ENCODE measurements at regions not wholly inside any gene's neighbourhood (a gene's known extent, or its start where the extent isn't known, plus 50 kb on each side); places are given as distances from the start of the nearest gene placed in this dataset.
"Not testable (repeated sequence)": the region's sequence is repeated elsewhere in the genome, so short reads cannot be mapped to it uniquely, and the experiment has no call there.

DNA sequence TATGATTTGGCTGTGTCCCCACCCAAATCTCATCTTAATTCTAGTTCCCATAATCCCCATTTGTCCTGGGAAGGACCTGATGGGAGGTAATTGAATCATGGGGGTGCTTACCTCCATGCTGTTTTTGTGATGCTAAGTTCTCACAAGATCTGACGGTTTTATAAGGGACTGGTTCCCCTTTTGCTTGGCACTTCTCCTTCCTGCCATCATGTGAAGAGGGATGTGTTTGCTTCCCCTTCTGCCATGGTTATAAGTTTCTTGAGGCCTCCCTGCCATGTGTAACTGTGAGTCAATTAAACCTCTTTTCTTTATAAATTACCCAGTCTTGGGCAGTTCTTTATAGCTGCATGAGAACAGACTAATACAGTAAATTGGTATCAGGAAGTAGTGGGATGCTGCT is 114.1 kb downstream of the ZNF648 start:
- DNase-seq: no peak

DNA sequence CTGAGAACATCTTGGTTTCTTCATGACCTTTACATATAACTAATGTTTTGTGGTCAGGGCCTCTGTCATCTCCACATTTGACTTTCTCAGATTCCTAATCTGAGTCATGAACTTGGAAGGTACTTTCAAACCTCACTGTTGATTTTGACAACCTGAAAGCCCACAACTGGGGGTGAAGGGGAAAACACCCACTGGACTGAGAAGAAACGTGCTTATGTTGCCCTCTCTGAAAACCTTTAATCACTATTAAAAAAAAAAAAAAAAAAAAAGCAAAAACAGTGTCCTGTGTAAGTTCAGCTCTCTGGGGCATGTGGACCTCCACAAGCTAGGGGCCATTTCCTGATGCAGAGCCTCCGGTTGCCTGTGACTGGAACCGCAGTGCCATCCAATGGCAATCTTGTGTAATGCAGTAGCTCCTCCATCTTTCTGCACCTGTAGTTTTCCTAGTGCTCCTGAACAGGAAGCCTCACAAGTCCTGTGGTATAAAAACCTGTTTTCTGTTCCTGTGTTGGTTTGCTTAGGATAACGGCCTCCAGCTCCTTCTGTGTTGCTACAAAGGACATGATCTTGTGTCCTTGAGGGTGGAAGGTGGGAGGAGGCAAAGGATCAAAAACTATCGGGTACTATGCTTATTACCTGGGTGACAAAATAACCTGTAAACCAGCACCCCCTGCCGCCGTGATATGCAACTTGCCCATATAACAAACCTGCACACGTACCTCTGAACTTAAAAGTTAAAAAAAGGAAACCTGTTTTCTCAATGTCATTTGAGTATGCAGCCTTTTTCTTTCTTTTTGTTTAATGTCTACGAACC is 124.5 kb downstream of the ZNF648 start:
- DNase-seq: peak; percentile 74

DNA sequence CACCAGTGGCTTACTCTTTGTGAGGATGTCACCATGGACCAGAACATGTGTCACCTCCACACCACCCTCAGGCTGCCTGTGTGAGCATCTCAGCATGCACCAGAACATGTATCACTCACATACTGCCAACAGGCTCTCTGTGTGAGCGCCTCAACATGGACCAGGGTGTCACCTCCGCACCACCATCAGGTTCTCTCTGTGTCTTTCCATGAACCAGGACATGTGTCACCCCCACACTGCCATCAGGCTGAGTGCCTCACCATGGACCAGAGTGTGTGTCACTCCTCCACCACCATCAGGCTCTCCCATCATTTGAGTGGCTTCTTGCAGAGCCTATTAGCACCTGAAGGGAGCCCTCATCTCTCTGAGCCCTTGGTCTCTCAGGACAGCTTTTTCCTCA is 125.2 kb downstream of the ZNF648 start:
- no peak for DNase-seq

DNA sequence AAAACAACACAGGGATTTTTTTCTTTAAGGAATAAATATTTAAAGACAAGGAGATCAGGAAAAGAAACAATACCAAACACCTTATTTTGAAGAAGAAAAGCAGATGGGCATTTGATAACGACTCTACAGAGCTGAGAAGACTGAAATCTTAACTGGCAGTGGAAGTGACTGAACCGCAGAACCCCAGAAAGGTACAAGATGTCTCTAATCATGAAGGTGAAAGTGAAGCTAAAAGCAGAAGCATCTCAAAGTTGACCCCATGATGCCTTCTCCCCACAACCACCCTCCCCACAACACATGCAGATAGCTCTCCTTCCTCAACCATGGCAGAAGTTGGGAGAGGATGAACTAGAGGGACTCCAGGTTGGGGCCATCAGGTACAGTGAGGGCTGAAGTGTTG is 129.6 kb downstream of the ZNF648 start:
- DNase-seq: no peak

DNA sequence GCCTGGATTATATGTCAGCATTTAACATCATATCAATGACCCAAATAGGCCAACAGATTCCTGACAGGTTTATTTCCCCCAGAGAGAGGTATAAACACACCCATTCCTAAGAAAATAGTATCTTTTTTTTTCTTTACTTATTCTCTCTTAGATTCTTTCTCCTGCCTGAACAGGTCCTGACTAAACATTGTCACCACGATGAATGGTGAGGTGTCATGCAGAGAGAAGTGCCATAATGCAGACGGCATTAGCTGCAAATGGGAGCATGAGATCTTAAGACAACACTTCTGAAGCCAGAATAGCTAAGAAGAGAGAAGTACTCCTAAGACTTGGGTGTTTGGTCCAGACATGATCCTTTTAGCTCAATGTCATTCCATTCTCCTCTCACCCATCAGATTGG is 131.3 kb downstream of the ZNF648 start:
- no peak for DNase-seq

DNA sequence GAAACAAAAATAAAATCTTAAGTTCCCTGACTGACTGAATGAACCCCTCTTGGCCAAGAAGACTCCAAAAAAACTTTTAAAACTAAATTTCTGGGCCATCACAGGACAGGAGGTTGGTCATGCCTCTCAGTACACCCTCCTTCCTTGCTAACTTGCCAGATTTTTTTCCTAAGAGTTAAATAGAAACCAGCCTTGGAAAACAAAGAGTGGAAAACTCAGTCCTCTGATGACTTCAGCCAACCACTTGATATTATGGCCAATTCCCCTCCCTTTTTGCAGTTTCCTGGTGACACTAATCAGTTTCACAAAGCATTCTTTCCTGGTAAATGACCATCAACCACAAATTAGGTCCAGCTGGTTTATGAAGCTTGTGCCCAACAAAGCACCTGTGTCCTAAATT is 134.8 kb downstream of the ZNF648 start:
- no peak for DNase-seq

DNA sequence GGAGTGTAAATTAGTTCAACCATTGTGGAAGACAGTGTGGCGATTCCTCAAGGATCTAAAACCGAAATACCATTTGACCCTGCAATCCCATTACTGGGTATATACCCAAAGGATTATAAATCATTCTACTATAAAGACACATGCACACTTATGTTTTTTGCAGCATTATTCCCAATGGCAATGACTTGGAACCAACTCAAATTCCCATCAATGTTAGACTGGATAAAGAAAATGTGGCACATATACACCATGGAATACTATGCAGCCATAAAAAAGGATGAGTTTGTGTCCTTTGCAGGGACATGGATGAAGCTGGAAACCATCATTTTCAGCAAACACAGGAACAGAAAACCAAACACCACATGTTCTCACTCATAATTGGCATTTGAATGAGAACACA is 137.5 kb downstream of the ZNF648 start:
- not testable (repeated sequence) for DNase-seq

DNA sequence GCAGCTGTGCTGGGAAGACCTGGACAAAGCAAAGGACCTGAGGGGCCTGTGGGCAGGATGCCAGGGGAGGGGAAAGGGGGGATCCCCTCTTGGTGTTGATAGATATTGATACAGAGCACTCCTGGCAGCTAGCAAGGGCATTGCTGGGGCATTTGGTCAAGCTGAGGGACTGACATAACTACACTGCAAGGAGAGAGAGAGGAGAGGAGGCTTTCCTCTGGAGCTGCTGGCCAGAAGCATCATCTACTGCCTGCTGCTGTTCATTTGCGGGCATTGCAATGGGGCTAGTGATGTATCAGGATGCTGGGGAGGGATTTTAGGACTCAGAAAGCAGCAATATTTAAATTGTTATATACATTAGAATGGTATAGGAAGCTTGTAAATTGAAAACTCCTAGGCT is 142.0 kb downstream of the ZNF648 start:
- no peak for DNase-seq

DNA sequence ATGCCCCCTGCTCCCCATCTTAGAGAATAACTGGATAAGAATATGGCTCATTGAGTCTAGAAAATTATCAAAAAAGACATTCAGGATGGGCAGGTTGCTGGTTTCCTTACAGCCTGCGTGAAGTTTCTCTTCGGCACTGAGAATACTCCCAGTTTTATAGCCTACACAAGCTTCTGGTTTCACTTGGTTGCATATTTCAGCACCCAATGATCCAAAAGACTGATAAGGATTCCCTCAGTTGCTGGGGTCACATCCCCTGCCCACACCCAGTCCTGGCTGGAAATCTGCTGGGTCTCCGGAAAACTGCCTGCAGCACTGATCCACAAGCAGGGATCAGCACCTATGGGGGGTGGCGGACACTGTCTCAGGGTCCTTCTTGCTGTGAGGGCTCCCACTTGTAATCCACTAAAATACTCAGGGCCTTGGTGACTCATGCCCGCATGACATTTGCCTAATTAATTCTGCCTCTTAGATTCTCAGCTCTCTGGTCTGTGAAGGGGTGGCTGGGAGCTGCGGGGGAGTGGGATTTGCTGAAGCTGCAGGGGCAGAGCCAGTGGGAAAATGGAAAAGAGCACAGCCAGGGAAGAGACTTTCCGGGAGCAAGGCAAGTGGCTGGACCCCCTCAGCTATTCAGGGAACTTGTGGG is 142.5 kb downstream of the ZNF648 start:
- DNase-seq: no peak

DNA sequence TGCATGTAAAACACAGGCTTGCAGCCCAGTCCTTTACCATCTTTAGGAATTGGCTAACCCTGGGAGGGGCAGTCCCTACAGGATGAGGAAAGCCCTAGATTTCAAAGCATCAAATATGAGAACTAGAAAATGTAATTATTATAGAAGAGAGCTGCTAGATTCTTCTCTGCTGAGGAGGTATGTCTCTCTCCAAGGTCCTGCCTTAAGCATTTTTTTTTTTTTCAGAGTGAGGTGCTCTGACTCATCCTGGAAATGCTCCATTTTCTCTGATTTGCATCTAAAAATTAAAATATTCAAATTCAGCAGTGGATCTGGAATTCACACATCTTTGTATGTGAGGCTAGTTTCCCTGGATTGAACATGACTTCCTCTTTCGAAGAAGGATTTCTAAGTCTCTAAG is 149.8 kb downstream of the ZNF648 start:
- no peak for DNase-seq

DNA sequence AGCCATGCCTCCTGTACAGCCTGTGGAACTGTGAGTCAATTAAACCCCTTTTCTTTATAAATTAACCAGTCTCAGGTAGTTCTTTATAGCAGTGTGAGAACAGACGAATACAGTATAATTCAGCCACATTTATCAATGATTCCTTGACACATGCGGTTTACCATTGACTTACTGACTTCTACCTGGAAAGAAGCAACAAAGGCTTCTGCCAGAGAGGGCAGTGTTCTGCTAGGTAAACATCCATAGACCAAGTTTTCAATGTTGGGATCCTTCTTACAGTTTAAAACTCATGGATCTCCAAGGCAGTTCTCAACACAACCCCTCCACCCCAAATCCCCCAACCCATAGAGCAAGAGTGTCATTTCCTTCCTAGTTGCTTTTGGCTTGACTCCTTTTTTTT is 150.6 kb downstream of the ZNF648 start:
- no peak for DNase-seq

DNA sequence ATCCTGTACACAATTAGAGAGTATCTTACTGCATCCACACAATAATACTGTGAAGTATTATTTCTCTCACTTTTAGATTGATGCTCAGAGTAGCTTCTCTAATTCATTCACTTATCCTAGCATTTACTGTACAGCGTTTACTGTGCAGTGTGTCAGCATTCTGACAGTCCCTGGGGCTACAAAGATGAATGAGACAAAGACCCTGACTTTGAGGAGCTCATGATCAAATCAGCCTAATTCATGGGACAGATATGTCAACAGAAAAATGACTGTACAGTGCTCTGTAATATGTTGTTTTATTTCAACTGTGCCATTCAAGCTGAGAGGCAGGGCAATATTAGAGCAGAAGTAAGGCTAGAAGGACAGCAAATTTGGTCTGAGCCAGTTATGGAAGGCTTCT is 152.5 kb downstream of the ZNF648 start:
- no peak for DNase-seq

DNA sequence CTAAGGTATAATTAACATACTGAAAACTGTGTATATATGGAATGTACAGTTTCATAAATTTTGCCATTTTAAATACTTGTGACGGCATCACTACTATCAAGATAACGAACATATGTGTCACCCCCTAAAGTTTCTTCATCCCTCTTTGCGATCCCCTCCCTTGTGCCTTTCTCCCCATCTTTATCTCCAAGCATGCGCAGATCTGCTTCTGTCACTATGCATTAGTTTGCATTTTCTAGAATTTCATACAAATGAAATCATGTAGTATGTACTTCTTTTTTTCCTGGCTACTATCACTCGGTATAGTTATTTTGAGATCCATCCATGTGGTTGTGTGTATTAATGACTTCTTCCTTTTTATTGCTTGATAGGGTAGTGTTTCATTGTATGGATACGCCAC is 154.9 kb downstream of the ZNF648 start:
- no peak for DNase-seq

DNA sequence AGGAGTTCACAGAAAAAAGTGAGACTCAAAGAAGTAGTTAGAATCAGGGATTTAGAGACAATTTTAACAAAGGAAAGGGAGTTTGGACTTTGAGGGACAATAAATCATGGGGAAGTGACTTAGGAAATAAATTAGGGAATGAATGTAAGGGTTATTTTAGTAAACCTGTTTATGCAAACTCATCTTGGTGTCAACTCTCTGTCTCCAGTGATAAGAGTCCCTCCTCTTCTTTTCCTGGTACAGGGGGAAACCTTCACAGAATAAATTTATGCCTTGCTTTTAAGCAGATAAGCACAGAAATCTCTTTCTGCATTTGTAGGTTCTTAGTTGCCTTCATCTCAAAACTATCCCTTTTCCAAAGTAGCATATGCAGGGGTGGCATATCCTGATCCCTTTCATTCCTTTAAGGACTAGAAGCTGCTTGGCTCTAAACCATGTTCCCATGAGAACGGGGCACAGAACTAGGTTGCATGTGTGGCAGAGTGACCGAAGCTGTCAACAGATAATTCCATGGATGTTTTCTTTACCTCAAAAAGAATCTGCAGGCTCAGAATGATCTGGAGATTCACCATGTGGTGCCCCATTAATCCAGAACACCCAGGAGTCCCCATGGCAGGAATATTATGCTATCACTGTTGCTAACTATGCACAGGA is 155.4 kb downstream of the ZNF648 start:
- no peak for DNase-seq

DNA sequence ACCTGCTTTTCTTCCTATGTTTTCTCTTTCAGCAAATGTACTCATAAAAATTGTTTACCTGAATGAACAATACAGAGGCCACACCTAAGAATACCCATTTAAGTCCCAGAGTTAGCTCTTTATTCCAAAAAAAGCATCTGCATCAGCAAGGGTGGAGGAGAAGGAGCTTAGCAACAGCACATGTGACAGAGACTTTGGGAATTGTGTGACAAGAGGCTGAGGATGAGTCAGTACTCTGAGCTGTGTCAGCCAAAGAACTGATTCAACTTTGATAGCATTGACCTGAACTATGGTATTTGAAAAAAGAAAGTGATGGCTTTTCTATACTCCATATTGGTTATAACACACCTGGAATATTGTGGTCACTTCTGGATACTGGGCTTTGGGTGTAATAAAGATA is 162.7 kb downstream of the ZNF648 start:
- DNase-seq: no peak

DNA sequence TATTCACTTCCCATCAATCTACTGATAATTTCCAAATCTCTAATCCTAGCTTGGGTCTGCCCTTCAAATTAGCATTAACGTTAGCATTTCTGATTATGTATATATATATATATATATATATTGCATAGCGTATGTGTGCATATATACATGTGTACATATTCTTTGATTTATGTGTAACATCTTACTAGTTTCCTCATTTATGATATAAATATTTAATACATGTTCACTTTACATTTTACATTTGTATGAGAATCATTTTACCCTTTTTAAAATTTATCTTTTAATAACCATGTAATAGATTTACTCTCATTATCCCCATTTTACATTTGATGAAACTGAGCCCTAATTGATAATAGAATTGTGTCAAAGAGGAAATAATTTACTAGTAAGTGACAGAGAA is 164.7 kb downstream of the ZNF648 start:
- no peak for DNase-seq

DNA sequence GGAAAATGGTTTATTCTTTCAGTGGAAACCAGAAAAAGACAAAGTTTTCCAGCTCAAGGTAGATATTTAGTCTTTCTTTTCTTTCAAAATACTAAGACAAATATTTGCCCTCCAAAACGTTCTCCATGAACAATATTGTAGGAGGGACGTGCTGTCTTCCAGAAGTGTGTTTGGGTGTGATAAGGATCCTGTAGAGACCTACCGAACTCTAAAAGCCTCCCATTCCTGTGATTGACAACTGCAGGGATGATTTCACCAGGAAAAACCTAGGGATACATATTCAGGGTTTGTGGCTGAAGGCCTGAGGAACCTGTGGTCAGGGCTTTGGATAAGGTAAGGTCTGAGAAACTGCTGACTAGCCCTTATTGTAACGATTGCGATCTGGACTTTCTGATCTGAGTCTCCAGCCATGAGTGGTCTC is 167.1 kb downstream of the ZNF648 start:
- DNase-seq: no peak

DNA sequence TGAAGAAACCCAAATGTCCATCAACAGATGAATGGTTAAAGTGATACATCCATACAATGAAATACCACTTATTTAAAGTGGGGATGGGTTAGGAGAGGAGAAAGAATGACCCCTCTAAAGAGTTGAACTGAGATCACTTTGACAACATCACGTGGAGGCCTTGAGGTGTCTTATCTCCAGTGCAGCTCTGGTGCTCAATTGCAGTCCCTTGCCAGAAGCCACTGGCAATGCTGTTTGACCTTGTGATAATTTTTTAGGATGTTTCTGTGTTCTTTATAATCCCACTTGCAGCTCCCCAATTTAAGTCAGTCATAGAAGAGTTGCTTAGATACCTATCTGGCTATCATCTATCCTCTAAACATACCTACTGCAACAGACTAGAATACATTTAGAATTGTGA is 167.6 kb downstream of the ZNF648 start:
- DNase-seq: no peak

DNA sequence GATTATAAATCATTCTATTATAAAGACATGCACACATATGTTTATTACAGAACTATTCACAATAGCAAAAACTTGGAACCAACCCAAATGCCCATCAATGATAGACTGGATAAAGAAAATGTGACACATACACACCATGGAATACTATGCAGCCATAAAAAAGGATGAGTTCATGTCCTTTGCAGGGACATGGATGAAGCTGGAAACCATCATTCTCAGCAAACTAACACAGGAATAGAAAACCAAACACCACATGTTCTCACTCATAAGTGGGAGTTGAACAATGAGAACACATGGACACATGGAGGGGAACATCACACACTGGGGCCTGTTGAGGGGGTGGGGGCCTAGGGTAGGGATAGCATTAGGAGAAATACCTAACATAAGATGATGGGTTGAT is 168.4 kb downstream of the ZNF648 start:
- DNase-seq: not testable (repeated sequence)

DNA sequence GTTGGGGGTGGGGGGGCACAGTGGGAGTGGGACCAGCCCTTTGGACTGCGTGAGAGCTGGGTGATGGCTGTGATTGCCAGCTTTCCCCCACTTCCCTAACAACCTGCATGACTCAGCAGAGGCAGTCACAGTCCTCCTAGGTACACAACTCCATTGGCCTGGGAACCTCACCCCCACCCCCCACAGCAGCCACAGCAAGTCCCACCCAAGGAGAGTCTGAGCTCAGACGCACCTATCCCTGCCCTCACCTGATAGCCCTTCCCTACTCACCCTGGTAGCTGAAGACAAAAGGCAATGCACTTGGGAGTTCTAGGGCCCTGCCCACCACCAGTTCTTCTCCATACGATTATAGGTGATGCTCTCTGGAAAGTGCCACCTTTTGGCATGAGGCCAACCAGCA is 188.9 kb downstream of the ZNF648 start:
- DNase-seq: no peak

DNA sequence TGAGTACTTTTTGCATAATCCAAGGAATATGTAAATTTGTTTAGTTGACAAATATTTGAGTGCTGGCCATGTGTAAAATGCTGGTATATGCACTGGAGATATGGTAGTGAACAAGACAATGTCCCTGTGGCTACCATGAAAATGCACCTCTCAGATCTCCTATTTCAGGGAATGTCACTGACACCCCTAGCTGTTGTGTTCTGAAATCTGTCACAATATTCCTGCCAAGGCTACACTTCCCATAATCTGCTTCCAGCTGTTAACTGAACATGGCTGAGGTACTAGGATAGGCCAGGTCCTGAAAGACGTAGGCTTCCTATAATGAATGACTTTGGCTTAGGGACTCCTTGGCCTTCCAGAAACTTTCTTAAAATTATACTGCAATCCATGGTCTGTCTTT is 197.8 kb downstream of the ZNF648 start:
- DNase-seq: no peak

DNA sequence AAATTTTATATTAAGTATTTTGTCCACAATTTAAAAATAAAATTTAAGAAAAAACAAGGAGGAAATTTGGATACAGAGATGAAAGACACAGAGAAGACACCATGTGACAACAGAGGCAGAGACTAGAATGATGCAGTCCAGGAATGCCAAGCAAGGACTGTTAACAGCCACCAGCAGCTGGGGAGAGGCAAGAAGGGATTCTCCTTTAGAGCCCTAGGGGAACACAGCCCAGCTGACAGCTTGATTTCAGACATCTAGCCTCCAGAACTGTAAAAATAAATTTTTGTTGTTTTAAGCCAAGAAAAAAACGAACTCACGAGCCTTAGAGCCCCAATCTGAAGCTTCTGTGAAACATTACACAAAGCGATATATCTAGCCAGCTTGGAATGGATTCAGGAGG is 198.5 kb downstream of the ZNF648 start:
- no peak for DNase-seq

DNA sequence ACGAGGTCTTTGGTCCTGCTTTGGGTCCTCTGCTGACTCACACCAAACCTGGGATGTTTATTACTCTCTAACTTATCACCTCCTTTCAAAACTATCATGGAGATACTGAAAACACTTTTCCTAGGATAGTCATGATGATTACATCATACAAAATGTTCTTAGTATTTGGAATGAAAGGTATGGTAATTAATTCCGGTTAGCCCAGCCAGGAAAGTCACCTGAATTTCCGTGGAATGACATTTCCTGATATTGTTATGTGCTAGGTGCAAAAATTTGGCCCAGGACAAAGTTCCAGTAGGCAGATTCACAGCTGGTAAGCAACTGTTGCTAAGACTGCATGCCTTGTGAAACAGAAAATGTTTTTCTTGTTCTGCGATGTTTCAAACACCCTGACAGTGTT is 203.4 kb downstream of the ZNF648 start:
- DNase-seq: no peak
